SK-N-SH treated with all-trans-retinoic acid at 6 μM for 48 hours (cell line): ENCODE measurements at regions not wholly inside any gene's neighbourhood (a gene's known extent, or its start where the extent isn't known, plus 50 kb on each side); places are given as distances from the start of the nearest gene placed in this dataset.

Source experiments
- CREB5 ChIP-seq: fragments of 250-450 bp; sonication (Bioruptor Pico); IDR thresholded peaks from 2 replicates; pipeline ENCODE4 v1.5.1; 2020; ENCODE audit warnings: low read depth, mild to moderate bottlenecking, moderate library complexity
- CSDC2 ChIP-seq: fragments of 250-450 bp; sonication (Bioruptor Pico); IDR thresholded peaks from 2 replicates; pipeline ENCODE4 v1.5.0; 2020; ENCODE audit warnings: mild to moderate bottlenecking, moderate library complexity
- PATZ1 ChIP-seq: fragments of 250-450 bp; sonication (Bioruptor Pico); IDR thresholded peaks from 2 replicates; pipeline ENCODE4 v1.8.0; 2020; ENCODE audit warnings: mild to moderate bottlenecking, moderate library complexity, borderline replicate concordance
- RARB ChIP-seq: fragments of 250-450 bp; sonication (Bioruptor Pico); IDR thresholded peaks from 2 replicates; pipeline ENCODE4 v1.8.0; 2021; ENCODE audit warnings: mild to moderate bottlenecking, moderate library complexity
- TOX ChIP-seq: fragments of 250-450 bp; sonication (Bioruptor Pico); IDR thresholded peaks from 2 replicates; pipeline ENCODE4 v1.8.0; 2021; ENCODE audit warnings: mild to moderate bottlenecking, moderate library complexity, borderline replicate concordance
- TSHZ2 ChIP-seq: fragments of 250-450 bp; sonication (Bioruptor Pico); IDR thresholded peaks from 2 replicates; pipeline ENCODE4 v1.5.0; 2020; ENCODE audit warnings: mild to moderate bottlenecking, moderate library complexity
- ZFP30 ChIP-seq: fragments of 450-650 bp; formaldehyde crosslinking; IDR thresholded peaks from 2 replicates; pipeline ENCODE4 v1.5.0; 2022; ENCODE audit warnings: mild to moderate bottlenecking, moderate library complexity
- ZNF70 ChIP-seq: fragments of 450-650 bp; formaldehyde crosslinking; IDR thresholded peaks from 2 replicates; pipeline ENCODE4 v1.5.0; 2020; ENCODE audit warnings: mild to moderate bottlenecking, moderate library complexity

GRCh38 chr7:91346426-91346825, 82.2 kb downstream of the FZD1 start:
- TF ChIP-seq PATZ1 (CRISPR knock-in tag) (no peak), ZNF70 (CRISPR knock-in tag) (no peak), RARB (CRISPR knock-in tag) (no peak), TSHZ2 (CRISPR knock-in tag) (no peak), ZFP30 (CRISPR knock-in tag) (no peak), CREB5 (no peak), CSDC2 (CRISPR knock-in tag) (no peak), TOX (CRISPR knock-in tag) (no peak)
